GM18505 (cell line): ENCODE measurements at regions not wholly inside any gene's neighbourhood (a gene's known extent, or its start where the extent isn't known, plus 50 kb on each side); places are given as distances from the start of the nearest gene placed in this dataset.

Experiments
- ATAC-seq: cut with Tn5 transposase; IDR thresholded peaks from one replicate; pipeline ENCODE4 v1.9.1; 2021; ENCODE audit not compliant: unreplicated experiment
- POLR2A ChIP-seq: IDR thresholded peaks from 4 replicates; pipeline ENCODE4 v1.6.1; 2011; ENCODE audit warnings: borderline replicate concordance; ENCODE audit not compliant: insufficient read depth, insufficient read length; ENCODE audit errors: extremely low read depth

DNA sequence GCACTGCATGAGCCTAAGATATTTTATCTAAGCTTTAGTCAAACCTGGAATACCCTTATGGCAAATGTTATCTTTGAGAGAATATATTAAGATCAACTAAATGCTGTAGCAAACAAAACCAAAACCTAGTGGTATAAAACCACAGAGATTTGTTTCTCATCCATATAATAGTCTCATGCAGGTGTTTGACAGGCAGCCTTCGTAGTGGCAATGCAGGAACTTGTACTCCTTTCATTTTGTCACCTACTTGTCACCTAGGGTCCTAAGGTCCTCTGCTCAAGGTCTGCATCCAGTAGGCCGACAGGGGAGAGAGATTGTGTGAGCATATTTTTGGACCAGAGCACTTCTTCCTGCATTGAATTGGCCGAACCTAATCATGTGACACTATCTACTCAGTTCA lies 352.6 kb downstream of the GPR37 start:
- no peak for ATAC-seq
- TF ChIP-seq POLR2A: no peak

DNA sequence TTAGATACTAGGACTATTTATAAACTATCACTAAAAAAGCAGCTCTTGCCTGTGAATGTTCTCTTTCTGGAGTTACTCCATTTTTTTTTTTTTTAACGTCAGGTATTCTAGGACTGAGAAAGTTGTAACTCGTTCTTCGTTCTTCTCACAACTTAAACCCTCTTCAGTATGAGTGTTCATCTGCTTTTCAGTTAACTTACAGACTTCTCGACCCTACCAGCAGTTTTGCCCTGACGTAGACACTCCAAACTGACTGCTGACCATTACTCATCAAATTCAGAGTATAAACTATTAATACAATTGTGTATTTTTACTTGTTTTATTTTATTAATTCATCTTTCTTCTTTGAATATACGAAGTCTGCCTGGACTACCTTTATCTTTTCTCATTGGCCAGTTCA lies 353.1 kb downstream of the GPR37 start:
- no peak for TF ChIP-seq POLR2A
- ATAC-seq: no peak

DNA sequence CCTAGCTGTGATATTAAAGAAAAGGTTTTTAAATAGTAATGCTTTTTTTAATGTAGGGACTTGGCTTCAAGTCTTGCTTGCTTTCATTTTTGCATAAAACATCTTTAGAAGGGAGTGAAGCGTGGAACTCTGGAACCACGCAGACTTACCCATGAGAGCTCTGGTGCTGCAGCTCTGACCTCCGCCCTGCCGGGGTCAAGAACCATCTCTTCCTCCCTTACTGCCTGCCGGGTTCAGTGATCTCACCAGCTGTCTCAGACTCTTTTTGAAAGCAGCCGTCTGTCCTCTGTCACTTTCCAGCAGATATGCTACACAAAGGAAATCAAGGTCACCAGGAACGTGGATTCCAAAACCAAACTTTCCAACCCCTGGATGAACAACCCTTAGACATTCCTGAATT lies 353.8 kb downstream of the GPR37 start:
- no peak for ATAC-seq

DNA sequence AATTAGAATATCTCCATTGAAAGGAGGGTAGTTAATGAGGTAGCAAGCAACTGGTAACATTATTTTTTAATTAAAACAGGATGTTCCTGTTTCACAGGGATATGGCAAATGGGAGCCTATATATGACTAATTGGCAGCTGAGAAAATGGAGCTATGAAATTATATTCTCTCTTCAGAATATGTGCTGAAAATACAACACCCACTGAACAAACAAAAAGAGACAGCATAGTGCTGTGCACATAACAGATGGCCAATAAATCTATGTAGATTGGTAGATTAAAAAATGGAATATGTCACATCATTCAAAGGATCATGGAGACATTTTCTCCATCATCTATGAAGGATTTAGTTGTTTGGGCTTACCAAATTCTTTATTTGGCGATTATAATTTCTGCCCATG lies 362.0 kb downstream of the GPR37 start:
- ATAC-seq: no peak
- no peak for TF ChIP-seq POLR2A

More for the DNA sequence above, 353.8 kb downstream of the GPR37 start:
- TF ChIP-seq POLR2A: no peak

GRCh38 chr7:124403112-124403511 lies 362.5 kb downstream of the GPR37 start:
- no peak for TF ChIP-seq POLR2A
- ATAC-seq: no peak

DNA sequence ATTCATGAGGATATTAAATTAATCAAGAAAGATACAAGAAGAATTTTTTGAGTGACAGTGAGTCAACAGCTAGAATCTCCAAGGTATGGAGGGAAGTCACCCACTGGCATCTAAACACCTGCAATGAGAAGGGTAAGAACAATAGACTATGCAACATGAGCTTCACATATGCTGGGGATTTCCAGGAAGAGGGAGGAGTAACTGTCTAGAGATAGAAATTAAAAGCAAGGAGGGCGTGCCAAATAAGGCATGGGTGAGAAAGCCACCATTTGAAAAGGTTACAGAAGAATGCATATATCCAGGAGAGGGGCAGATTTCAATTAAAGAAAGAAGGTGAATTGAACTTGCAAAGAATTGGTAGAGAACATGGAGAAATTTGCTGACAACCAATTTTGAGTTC lies 365.7 kb downstream of the GPR37 start:
- ATAC-seq: no peak
- no peak for TF ChIP-seq POLR2A

- ATAC-seq: no peak
- TF ChIP-seq POLR2A: no peak
Measured at GRCh38 chr7:124398937-124399552, 366.2 kb upstream of the TMEM229A start.

GRCh38 chr7:124397134-124397533 lies 364.3 kb upstream of the TMEM229A start:
- no peak for TF ChIP-seq POLR2A
- ATAC-seq: no peak

DNA sequence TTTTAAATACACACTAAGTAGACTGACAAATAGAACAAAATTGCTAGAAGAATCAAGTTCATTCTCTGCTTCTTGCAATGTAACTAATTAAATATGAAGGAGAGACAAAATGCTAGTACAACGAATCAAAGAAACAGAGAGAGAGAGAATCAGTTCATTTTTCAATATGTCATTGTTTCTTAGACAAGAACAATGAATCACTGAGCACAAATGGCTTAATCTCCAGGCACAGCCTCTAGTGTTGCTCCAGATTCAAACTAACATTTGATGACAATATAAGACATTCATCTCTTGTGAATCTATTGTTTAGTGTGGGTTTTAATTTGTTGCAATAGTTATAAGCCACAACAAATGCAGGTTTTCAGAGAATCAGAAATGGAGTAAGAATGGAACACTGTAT lies 357.4 kb upstream of the TMEM229A start:
- no peak for TF ChIP-seq POLR2A
- no peak for ATAC-seq

GRCh38 chr7:124388751-124389150 lies 355.9 kb upstream of the TMEM229A start:
- no peak for ATAC-seq
- TF ChIP-seq POLR2A: no peak

DNA sequence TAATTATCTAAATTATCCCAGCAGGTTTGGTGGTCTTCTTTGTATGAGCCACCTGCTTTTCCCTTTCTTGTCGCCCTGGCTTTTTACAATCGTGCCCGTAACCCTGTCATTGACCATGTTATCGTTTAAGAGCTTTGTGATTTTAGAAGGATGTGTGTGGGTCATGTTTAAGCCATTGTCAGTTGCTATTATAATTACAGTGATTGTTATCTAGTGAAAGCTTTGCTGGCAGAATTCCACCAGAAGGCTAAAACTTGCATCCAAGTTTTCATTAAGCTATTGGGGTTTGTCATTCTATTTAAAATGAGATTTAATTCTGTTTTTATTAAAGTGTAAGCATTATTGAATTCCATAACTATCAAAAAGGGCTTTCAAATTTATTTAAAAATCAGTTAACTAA lies 354.2 kb upstream of the TMEM229A start:
- no peak for ATAC-seq
- no peak for TF ChIP-seq POLR2A

DNA sequence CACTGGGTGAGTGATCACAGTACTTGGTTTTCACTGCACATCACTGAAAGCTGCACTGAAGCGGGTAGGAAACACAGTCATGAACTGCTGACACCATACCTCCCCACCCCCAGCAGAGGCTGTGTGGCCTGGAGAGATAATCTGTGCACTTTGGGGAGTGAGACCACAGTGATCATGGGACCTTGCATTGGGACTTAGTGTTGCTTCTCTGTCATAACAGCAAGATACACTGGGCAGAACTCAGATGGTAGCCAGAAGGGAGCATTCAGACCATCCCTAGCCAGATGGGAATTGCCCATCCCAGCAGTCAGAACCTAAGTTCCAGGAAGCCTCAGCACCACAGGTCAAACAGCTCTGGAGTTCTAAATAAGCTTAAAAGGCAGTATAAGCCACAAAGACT lies 346.4 kb upstream of the TMEM229A start:
- no peak for TF ChIP-seq POLR2A
- no peak for ATAC-seq

GRCh38 chr7:124376111-124376510 lies 343.2 kb upstream of the TMEM229A start:
- ATAC-seq: no peak
- no peak for TF ChIP-seq POLR2A

GRCh38 chr7:124375391-124375790 lies 342.5 kb upstream of the TMEM229A start:
- no peak for ATAC-seq
- TF ChIP-seq POLR2A: no peak

- ATAC-seq: no peak
- TF ChIP-seq POLR2A: no peak
Measured at GRCh38 chr7:124369310-124369709, 336.4 kb upstream of the TMEM229A start.
